NT2/D1 (cell line): ENCODE measurements at regions not wholly inside any gene's neighbourhood (a gene's known extent, or its start where the extent isn't known, plus 50 kb on each side); places are given as distances from the start of the nearest gene placed in this dataset.

ENCODE experiments used
- SUZ12 ChIP-seq: IDR thresholded peaks from 2 replicates; pipeline ENCODE4 v1.6.1; 2011; ENCODE audit not compliant: insufficient read length, insufficient read depth; ENCODE audit errors: extremely low read depth
- YY1 ChIP-seq: IDR thresholded peaks from 2 replicates; pipeline ENCODE4 v1.6.1; 2011; ENCODE audit not compliant: insufficient read length, insufficient read depth
- ZNF274 ChIP-seq: IDR thresholded peaks from 2 replicates; pipeline ENCODE4 v1.6.1; 2011; ENCODE audit warnings: mild to moderate bottlenecking, low read depth, low read length

DNA sequence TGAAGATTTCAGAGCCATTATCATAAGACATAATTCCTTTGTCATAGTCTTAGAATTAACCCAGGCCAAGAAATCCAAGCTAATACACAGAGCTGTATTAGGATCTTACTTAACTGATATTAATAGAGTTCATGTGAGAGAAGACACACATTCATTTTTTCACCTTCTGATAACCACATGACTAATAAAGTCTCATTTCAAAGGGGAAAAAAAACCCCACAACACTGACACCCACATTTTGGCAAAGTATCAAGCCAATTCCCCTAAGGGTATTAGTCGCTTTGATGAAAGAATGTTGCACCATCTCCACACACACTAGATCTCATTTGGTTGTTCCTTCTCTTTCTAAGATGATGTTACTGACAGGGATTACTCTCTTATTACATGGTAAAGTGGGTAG is 344.4 kb upstream of the ESRRG start:
- TF ChIP-seq YY1 = no peak
- TF ChIP-seq ZNF274 = no peak
- no peak for TF ChIP-seq SUZ12
